ENCODE measurements at regions not wholly inside any gene's neighbourhood (a gene's known extent, or its start where the extent isn't known, plus 50 kb on each side); places are given as distances from the start of the nearest gene placed in this dataset.

- peak in 1 of 2 donors; percentile 13 for DNase-seq (ENCODE audit: low read depth in 2 of 2)
These were observed 168.6 kb downstream of the TRIM33 start for GRCh38 chr1:114342376-114342775.

DNA sequence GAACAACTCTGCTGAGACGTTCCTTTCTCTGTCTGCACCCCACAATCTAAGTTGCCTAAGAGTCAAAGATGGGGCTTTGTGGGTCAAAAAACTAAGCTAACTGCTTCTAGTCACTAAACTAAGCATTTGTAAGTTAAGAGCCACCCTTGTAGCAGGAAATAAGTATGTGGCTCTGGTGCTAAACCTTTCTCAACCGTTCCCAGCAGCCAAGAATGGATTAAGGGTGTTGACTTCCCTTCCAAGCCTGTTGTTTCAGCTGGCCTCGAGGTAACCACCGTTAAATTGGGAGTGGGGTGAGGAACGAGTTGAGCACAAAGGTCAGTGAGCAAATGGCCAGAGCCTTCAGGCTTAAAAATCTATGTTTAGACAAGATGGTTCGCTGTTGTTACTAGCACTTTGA, 169.1 kb downstream of the TRIM33 start:
- DNase-seq (ENCODE audit: low read depth in 2 of 2): no peak

GRCh38 chr1:114341299-114341698, 169.7 kb downstream of the TRIM33 start:
- peak in 1 of 2 donors; percentile 26 for DNase-seq (ENCODE audit: low read depth in 2 of 2)

DNA sequence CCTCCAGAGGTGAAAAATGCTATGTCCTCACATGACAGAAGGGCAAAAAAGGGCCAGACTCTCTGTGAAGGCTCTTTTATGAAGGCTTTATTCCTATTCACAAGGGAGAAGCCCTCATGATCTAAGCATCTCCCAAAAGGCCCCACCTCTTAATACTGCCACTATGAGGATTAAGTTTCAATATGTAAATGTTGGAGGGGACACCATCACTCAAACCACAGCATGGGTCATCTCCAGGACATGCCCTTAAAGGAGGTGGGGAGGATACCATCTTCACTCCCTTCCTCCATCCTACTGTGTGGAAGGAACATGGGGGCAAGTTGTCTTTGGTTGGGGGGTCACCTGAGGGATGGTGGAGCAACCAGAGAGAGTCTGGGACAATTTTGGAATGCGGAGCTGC, 170.1 kb downstream of the TRIM33 start:
- DNase-seq (ENCODE audit: low read depth in 2 of 2): no peak

DNA sequence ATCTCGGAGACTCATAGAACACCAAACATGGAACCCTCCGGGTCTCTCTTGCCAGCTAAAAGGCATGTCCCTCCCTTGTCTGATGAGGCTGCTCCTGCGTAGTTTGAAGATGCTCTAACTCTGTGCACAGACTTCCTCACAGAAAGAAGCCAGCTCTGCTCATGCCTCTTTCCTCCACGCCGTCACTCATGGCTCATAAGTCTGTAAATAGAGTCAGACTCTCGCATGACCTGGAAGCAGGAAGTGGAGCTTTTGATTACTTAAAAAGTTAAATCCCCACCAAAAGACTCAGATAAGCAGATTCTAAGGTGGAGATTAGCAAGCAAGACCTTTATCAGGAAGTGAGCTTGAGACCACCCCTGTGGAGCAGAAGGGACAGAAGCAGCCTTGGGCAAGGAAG, 171.6 kb downstream of the TRIM33 start:
- no peak for DNase-seq (ENCODE audit: low read depth in 2 of 2)

DNA sequence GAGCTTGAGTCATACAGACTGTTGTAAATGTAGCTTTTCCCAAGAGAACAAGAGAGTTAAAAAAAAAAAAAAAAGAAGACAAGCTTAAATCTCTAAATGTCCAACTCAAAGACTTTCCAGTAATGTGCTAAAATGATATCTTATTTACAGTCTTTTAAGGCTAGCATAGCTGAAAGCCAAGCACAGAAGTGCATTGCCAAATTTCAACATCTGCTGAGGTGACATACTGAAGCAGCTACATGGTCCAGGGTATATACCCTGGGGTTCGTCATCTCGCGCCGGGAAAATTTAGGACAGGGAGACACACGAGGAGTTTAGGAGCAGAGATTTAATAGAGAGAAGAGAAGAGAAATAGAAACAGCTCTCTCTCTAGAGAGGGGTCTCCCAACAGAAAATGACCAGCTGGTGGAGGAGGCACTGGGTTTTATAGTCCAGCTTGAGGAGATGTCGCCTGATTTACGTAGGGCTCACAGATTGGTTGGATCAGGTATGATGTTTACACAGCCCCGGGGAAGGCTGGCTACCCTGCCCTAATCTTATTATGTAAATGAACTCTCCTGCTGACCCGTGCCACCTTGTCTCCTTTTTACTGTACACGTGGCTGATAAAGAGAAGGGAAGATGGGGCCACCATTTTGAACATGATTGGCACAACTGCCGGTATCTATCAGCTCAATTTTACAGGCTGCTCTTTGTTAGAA, 172.7 kb downstream of the TRIM33 start:
- no peak for DNase-seq (ENCODE audit: low read depth in 2 of 2)

- DNase-seq (ENCODE audit: low read depth in 2 of 2): no peak
These were observed 173.6 kb downstream of the TRIM33 start for GRCh38 chr1:114337417-114337816.

DNA sequence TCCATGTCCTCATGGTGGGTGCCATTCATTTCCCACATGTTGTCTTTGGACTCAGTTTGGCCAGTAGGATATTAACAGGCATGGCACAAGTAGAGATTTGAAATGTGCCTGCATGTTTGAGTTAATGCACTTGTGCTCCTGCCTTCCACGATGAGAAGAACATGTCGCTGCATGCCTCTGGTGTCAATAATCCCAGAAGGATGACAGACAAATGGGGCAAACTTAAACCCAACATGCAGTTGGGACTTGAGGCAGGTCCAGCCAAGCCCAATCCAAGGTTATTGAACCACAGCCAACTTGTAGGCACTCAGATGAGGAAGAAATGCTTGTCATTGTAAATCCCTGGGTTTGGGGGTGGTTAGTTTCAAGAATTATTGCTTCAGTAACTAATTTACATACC, 174.6 kb downstream of the TRIM33 start:
- DNase-seq (ENCODE audit: low read depth in 2 of 2): no peak

GRCh38 chr1:114335273-114335672, 175.7 kb downstream of the TRIM33 start:
- no peak for DNase-seq (ENCODE audit: low read depth in 2 of 2)

GRCh38 chr1:114334297-114334696, 176.7 kb downstream of the TRIM33 start:
- DNase-seq (ENCODE audit: low read depth in 2 of 2): no peak

DNA sequence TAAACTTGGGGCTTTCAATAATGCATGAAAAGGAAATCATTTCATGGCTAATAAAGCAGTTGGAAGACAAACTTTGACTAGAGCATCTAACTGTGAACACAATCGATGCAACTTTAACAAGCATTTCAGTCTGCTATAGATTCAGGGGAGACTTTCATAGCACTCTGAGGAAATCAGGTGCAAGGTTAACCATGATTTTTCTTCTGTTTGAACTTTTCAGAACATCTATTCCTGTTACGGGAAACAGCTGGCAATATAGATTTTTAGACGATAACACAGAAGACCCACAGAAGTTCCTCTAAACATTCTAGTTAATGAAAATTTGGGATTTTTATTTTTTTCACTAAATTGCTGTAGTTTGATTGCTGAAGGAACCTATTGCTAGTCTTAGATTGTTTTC, 177.3 kb downstream of the TRIM33 start:
- DNase-seq (ENCODE audit: low read depth in 2 of 2): no peak

- DNase-seq (ENCODE audit: low read depth in 2 of 2): no peak
These were observed 178.3 kb upstream of the SYT6 start for GRCh38 chr1:114331936-114332335.

GRCh38 chr1:114330451-114330983, 176.8 kb upstream of the SYT6 start:
- no peak for DNase-seq (ENCODE audit: low read depth in 2 of 2)

DNA sequence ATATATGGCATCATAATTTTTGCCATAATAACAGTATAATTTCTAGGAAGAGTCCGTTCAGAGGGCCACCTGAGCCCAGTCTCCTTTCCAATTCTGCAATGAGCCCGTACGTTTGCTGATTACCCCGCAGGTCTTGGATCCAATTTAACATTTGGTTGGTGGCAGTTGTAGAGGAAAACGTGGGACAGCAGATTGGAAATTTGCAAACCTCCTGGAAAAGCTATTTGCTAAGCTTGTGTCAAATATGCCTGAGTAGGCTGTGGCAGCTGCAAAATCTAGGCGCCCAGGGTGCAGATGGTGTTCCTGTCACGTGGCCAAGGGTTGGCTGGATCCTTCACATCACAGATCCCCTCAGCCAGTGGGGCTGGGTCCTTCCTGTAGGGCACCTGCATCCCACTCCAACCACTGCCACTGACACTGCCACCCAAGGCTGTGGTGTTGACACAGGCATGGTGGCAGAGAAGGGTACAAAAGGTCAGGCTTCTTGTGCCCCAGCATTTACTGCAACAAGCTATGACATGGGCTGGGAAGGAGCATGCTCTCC, 174.8 kb upstream of the SYT6 start:
- DNase-seq (ENCODE audit: low read depth in 2 of 2): no peak

DNA sequence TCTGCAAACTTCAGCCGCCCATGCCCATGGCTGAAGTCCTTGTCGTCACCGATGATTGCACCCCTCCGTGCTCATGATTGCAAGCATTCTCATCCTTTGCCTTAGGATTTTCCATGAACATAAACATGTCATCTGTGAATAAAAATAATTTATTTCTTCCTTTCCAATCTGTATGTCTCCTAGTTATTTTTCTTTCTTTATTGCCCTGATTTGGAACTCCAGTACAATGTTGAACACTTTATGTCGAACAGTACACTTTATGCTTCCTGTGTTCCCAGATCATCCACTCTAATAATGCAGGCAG, 170.9 kb upstream of the SYT6 start:
- no peak for DNase-seq (ENCODE audit: low read depth in 2 of 2)

- DNase-seq (ENCODE audit: low read depth in 2 of 2): no peak
These were observed 170.4 kb upstream of the SYT6 start for GRCh38 chr1:114323959-114324661.

- no peak for DNase-seq (ENCODE audit: low read depth in 2 of 2)
These were observed 169.1 kb upstream of the SYT6 start for GRCh38 chr1:114322734-114323133.

- no peak for DNase-seq (ENCODE audit: low read depth in 2 of 2)
These were observed 168.5 kb upstream of the SYT6 start for GRCh38 chr1:114322207-114322606.

- no peak for DNase-seq (ENCODE audit: low read depth in 2 of 2)
These were observed 166.9 kb upstream of the SYT6 start for GRCh38 chr1:114320586-114320985.

GRCh38 chr1:114319418-114319817, 165.7 kb upstream of the SYT6 start:
- DNase-seq (ENCODE audit: low read depth in 2 of 2): no peak

DNA sequence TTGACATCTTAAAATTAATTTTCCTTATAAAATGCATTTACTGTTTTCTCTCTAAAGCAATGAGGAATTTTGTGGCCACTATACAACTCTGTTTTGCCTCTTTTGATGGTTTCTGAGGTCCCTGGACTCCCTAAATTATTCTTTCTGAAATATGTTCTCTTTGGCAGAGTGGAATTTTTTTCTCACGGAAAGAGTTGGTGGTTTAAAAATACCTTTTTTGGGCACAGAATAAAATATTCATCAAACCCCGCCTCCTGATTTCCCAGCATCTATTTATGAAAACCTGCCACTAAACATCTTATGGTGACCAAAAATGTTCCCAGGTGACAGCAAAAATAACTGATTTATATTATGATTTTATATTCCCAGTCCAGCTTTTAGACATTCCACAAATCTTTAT, 165.3 kb upstream of the SYT6 start:
- no peak for DNase-seq (ENCODE audit: low read depth in 2 of 2)

- no peak for DNase-seq (ENCODE audit: low read depth in 2 of 2)
These were observed 162.5 kb upstream of the SYT6 start for GRCh38 chr1:114316204-114316603.

GRCh38 chr1:114315631-114316030, 162.0 kb upstream of the SYT6 start:
- DNase-seq (ENCODE audit: low read depth in 2 of 2): no peak
